Urothelium cell line (cell line): ENCODE measurements at regions not wholly inside any gene's neighbourhood (a gene's known extent, or its start where the extent isn't known, plus 50 kb on each side); places are given as distances from the start of the nearest gene placed in this dataset.

Experiments used
- DNase-seq: peaks from one replicate; pipeline ENCODE4 v3.0.0; 2011; ENCODE audit warnings: low spot score, mixed read lengths
- FAIRE-seq: peaks from 2 replicates; lab custom pipeline; 2011; peaks lifted over from hg19 to GRCh38; lab: Jason Lieb, UNC

GRCh38 chr2:23122681-23123215 is 262.2 kb upstream of the KLHL29 start:
- DNase-seq, result no peak
- FAIRE-seq, result no peak

GRCh38 chr2:23123686-23124085 is 261.3 kb upstream of the KLHL29 start:
- FAIRE-seq (no peak), DNase-seq (no peak)

- FAIRE-seq, result no peak
- no peak for DNase-seq
Measured at GRCh38 chr2:23124214-23124750, 260.7 kb upstream of the KLHL29 start.

- FAIRE-seq (no peak), DNase-seq (no peak)
Measured at GRCh38 chr2:23127465-23127864, 257.5 kb upstream of the KLHL29 start.

GRCh38 chr2:23128684-23129292 is 256.2 kb upstream of the KLHL29 start:
- no peak for FAIRE-seq
- DNase-seq, result no peak

- no peak for FAIRE-seq
- no peak for DNase-seq
Measured at GRCh38 chr2:23131066-23131575, 253.9 kb upstream of the KLHL29 start.

- FAIRE-seq (no peak), DNase-seq (no peak)
Measured at GRCh38 chr2:23132000-23132399, 253.0 kb upstream of the KLHL29 start.

- DNase-seq (no peak), FAIRE-seq (no peak)
Measured at GRCh38 chr2:23132823-23133595, 252.0 kb upstream of the KLHL29 start.

- DNase-seq, result no peak
Measured at GRCh38 chr2:23134726-23135125, 250.3 kb upstream of the KLHL29 start.

GRCh38 chr2:23135481-23136100 is 249.4 kb upstream of the KLHL29 start:
- FAIRE-seq (peak; percentile 74), DNase-seq (peak; percentile 92)

More at GRCh38 chr2:23134726-23135125, 250.3 kb upstream of the KLHL29 start:
- FAIRE-seq, result no peak

GRCh38 chr2:23137166-23137565 is 247.8 kb upstream of the KLHL29 start:
- DNase-seq, result no peak
- no peak for FAIRE-seq

GRCh38 chr2:23138701-23139100 is 246.3 kb upstream of the KLHL29 start:
- FAIRE-seq, result no peak
- DNase-seq, result no peak

GRCh38 chr2:23145460-23145859 is 239.5 kb upstream of the KLHL29 start:
- no peak for FAIRE-seq
- DNase-seq, result no peak

GRCh38 chr2:23146011-23146410 is 239.0 kb upstream of the KLHL29 start:
- FAIRE-seq (no peak), DNase-seq (no peak)

GRCh38 chr2:23148342-23148741 is 236.6 kb upstream of the KLHL29 start:
- DNase-seq, result no peak
- FAIRE-seq, result no peak

GRCh38 chr2:23149777-23150176 is 235.2 kb upstream of the KLHL29 start:
- no peak for FAIRE-seq

GRCh38 chr2:23153484-23153883 is 231.5 kb upstream of the KLHL29 start:
- no peak for FAIRE-seq
- DNase-seq, result no peak

More at GRCh38 chr2:23149777-23150176, 235.2 kb upstream of the KLHL29 start:
- DNase-seq, result no peak

GRCh38 chr2:23155022-23155421 is 230.0 kb upstream of the KLHL29 start:
- FAIRE-seq, result no peak
- no peak for DNase-seq

- DNase-seq (no peak), FAIRE-seq (no peak)
Measured at GRCh38 chr2:23157812-23158211, 227.2 kb upstream of the KLHL29 start.

- FAIRE-seq, result no peak
- no peak for DNase-seq
Measured at GRCh38 chr2:23158306-23158705, 226.7 kb upstream of the KLHL29 start.

- DNase-seq, result no peak
- no peak for FAIRE-seq
Measured at GRCh38 chr2:23159746-23160405, 225.1 kb upstream of the KLHL29 start.
